Pancreas (tissue), 10 donors: ENCODE measurements at regions not wholly inside any gene's neighbourhood (a gene's known extent, or its start where the extent isn't known, plus 50 kb on each side); places are given as distances from the start of the nearest gene placed in this dataset.
A peak's percentile ranks its signal among the peaks of the same experiment; 100 is the strongest.

Experiments
- ATAC-seq, 4 donors: fragments of 200-7000 bp; cut with Tn5 transposase; one replicate each; pipeline versions ENCODE4 v1.8.0 to v1.9.1; 2020; ENCODE audit warnings: mild to moderate bottlenecking in 4 of 4, moderate library complexity in 4 of 4
- DNase-seq, 6 donors: peaks; one replicate each; pipeline ENCODE4 v3.0.0-alpha.2; 2020
- FAIRE-seq: peaks from 2 replicates; lab custom pipeline; 2012; peaks lifted over from hg19 to GRCh38; lab: Jason Lieb, UNC
- H3K27ac ChIP-seq, 4 donors: fragments of 200-600 bp; sonication (generic); 1 replicate in 3 of 4; 2 replicates in 1 of 4; pipeline versions ENCODE4 v1.5.0 to v1.8.0; 2020
- H3K27me3 ChIP-seq, 4 donors: fragments of 200-600 bp; one replicate each; pipeline ENCODE4 v1.8.0; 2021
- H3K36me3 ChIP-seq, 3 donors: fragments of 200-600 bp; sonication (generic) in 1 of 3; one replicate each; pipeline versions ENCODE4 v1.5.0 to v1.8.0; 2020 to 2021
- H3K4me1 ChIP-seq, 3 donors: fragments of 200-600 bp; one replicate each; pipeline ENCODE4 v1.8.0; 2021
- H3K4me3 ChIP-seq, 4 donors: fragments of 200-600 bp; sonication (generic) in 2 of 4; one replicate each; pipeline versions ENCODE4 v1.5.0 to v1.8.0; 2020 to 2021
- H3K9me3 ChIP-seq, 4 donors: fragments of 200-600 bp; one replicate each; pipeline ENCODE4 v1.8.0; 2021
- WGBS, 2 donors: extraction: QIAGEN DNeasy Blood & Tissue Kit; methylation state at CpG; one replicate each; pipeline ENCODE4 v1.1.7; 2013; 5-methylcytosine and 5-hydroxymethylcytosine counted together
- intact Hi-C, 3 donors: fragments of 100-400 bp; cut with DNase I; formaldehyde crosslinking; loops; one replicate each; pipeline versions ENCODE4 v1.11.1 to v1.14.2; 2022
- TF ChIP-seq, protein P1 (sequence below), 4 donors: fragments of 200-600 bp; sonication (generic) in 3 of 4; IDR thresholded peaks; one replicate each; pipeline versions ENCODE4 v1.5.0 to v1.8.0; 2021; ENCODE audit warnings: antibody characterized with exemption in 4 of 4
- donor health status: healthy with polysubstance abuse.
- donor health status: DM: no; HTN: no; CAD: no; lungs with moderate emphysema.
- donor health status: DM: no; HTN: no; CAD: no.
- donor health status: control.
- donor health status: control.
- donor health status: Bipolar disorder and iron deficiency.
- donor health status: DM: yes; HTN: yes; CAD: no.
- donor health status: DM: no; HTN: no; CAD: no.
- donor health status: DM: no; HTN: no; CAD: no.
- donor health status: DM: yes; HTN: yes; CAD: no.

DNA sequence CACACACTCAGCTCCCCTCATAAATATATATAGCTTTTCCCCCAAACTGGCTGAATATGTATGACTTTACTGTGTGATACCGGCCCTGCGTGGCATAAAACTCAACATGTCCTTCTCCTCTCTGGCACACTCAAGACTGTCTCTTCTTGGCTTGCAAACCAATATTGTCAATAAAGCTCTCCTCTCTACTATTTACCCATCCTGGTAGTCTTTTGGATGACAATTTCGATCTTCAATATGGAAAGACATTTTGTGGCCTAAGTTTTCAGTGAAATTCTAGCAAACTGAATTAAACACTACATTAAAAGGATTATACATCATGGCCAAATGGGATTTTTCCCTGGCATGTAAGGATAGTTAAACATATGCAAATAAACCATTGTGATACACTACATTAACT is 1255.9 kb downstream of the JRKL start:
- no peak for FAIRE-seq
- H3K27me3 ChIP-seq: no peaks in the 10 kb centered on the region
- WGBS, 2 donors: 50 to 91% methylated on average over 3 of the region's 3 CpGs

DNA sequence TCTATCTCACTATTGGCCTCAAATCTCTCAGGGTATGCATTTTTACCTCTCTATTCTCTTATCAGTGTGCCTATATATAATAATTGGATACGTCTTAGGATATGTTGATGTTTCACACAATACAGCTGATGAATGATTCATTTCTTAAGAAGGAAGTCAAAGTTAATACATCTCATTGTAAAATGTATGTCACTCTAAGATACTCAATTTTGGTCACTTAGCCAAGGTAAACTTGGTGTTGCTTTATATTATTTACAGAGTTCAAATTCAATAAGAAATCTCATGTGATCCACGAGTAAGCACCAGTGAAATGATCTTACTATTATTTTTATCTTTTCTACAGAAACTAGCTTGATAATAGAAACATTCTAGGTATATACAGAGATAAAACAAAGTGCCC is 1266.5 kb downstream of the JRKL start:
- intact Hi-C loops: no loop called here
- no peak overlapping the region for H3K27ac ChIP-seq
- no peaks in the 10 kb centered on the region for H3K27me3 ChIP-seq
- no peaks in the 10 kb centered on the region for H3K4me1 ChIP-seq
- no peaks in the 10 kb centered on the region for H3K36me3 ChIP-seq
- no peak for FAIRE-seq
- 23 to 26% methylated on average over 2 of the region's 2 CpGs for WGBS, 2 donors
- no peaks in the 10 kb centered on the region for H3K9me3 ChIP-seq
- no peak for DNase-seq
- no peak overlapping the region for H3K4me3 ChIP-seq
- TF ChIP-seq, protein P1, sequence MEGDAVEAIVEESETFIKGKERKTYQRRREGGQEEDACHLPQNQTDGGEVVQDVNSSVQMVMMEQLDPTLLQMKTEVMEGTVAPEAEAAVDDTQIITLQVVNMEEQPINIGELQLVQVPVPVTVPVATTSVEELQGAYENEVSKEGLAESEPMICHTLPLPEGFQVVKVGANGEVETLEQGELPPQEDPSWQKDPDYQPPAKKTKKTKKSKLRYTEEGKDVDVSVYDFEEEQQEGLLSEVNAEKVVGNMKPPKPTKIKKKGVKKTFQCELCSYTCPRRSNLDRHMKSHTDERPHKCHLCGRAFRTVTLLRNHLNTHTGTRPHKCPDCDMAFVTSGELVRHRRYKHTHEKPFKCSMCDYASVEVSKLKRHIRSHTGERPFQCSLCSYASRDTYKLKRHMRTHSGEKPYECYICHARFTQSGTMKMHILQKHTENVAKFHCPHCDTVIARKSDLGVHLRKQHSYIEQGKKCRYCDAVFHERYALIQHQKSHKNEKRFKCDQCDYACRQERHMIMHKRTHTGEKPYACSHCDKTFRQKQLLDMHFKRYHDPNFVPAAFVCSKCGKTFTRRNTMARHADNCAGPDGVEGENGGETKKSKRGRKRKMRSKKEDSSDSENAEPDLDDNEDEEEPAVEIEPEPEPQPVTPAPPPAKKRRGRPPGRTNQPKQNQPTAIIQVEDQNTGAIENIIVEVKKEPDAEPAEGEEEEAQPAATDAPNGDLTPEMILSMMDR (IDR thresholded peaks at IDR 0.05): no peak
- no peak for ATAC-seq

More for the DNA sequence above, 1255.9 kb downstream of the JRKL start:
- ATAC-seq (no peak), DNase-seq (no peak)
- no peaks in the 10 kb centered on the region for H3K9me3 ChIP-seq
- no peaks in the 10 kb centered on the region for H3K4me1 ChIP-seq
- H3K27ac ChIP-seq: no peak overlapping the region
- TF ChIP-seq, protein P1 (IDR thresholded peaks at IDR 0.05): no peak
- intact Hi-C loops: no loop called here
- H3K4me3 ChIP-seq: no peak overlapping the region
- no peaks in the 10 kb centered on the region for H3K36me3 ChIP-seq

DNA sequence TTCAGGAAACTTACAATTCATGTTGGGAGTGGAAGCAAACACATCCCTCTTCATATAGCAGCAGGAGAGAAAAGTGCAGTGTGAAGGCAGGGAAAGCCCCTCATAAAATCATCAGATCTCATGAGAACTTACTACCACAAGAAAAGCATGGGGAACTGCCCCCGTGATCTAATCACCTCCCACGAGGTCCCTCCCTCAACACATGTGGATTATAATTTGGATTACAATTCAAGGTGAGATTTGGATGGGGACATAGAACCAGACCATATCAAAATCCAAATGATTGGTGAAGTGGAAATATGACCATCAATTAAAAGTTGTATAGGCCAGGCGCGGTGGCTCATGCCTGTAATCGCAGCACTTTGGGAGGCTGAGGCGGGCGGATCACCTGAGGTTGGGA is 1268.0 kb downstream of the JRKL start:
- DNase-seq (no peak), ATAC-seq (no peak), FAIRE-seq (no peak)
- H3K4me1 ChIP-seq: no peaks in the 10 kb centered on the region
- H3K27me3 ChIP-seq: no peaks in the 10 kb centered on the region
- no peaks in the 10 kb centered on the region for H3K9me3 ChIP-seq
- intact Hi-C loops: no loop called here
- TF ChIP-seq, protein P1 (IDR thresholded peaks at IDR 0.05): no peak
- H3K4me3 ChIP-seq: no peak overlapping the region
- H3K36me3 ChIP-seq: no peaks in the 10 kb centered on the region
- WGBS, 2 donors: 80 to 83% methylated on average over 7 of the region's 7 CpGs
- no peak overlapping the region for H3K27ac ChIP-seq

DNA sequence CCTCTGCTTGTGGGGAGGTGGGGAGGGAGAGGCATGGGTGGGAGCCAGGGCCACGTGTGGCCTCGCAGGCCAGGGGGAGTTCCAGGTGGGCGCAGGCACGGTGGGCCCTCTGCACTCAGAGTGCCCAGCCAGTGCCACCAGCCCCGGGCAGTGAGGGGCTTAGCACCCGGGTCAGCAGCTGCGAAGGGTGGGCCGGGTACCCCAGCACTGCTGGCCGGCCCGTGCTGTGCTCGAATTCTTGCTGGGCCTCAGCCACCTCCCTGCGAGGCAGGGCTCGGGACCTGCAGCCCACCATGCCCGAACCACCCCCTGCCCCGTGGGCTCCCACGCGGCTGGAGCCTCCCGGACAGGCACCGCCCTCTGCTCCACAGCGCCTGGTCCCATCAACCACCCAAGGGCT is 1277.2 kb downstream of the JRKL start:
- intact Hi-C loops: no loop called here
- TF ChIP-seq, protein P1 (IDR thresholded peaks at IDR 0.05): no peak
- Histone ChIP-seq H3K27ac (no peak overlapping the region), H3K9me3 (no peaks in the 10 kb centered on the region), H3K36me3 (no peaks in the 10 kb centered on the region), H3K4me3 (no peak overlapping the region), H3K4me1 (no peaks in the 10 kb centered on the region), H3K27me3 (no peaks in the 10 kb centered on the region)
- ATAC-seq (no peak), FAIRE-seq (no peak), DNase-seq (peak in 2 of 6 donors; percentile 14 to 65)
- 86 to 90% methylated on average over 18 to 20 of the region's 20 CpGs for WGBS, 2 donors

DNA sequence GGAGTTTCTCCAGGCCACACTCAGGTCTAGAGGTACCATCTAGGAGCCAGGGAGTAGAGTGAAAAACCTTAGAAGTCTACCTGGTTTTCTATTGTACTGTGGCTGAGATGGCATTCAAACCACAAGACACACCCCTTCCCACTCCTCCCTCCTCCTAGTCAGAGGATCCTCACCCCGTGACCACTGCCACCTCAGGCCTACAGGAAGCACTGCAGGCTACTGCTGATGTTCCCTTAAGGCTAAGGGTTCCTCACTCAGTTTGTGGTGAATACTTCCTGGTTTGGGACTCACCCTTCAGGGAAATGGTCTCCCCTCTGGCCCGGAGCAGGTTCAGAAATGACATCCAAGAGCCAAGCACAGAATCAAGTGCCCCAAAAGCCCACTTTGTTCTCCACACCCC is 1293.9 kb downstream of the JRKL start:
- intact Hi-C loops: no loop called here
- no peaks in the 10 kb centered on the region for H3K27me3 ChIP-seq
- DNase-seq (no peak), FAIRE-seq (no peak), ATAC-seq (no peak)
- H3K36me3 ChIP-seq: no peaks in the 10 kb centered on the region
- no peak overlapping the region for H3K4me3 ChIP-seq
- no peaks in the 10 kb centered on the region for H3K4me1 ChIP-seq
- 60 to 65% methylated on average over 2 of the region's 2 CpGs for WGBS, 2 donors
- no peaks in the 10 kb centered on the region for H3K9me3 ChIP-seq
- TF ChIP-seq, protein P1 (IDR thresholded peaks at IDR 0.05): no peak
- no peak overlapping the region for H3K27ac ChIP-seq
